Thoracic aorta (tissue), 2 donors: ENCODE measurements at regions not wholly inside any gene's neighbourhood (a gene's known extent, or its start where the extent isn't known, plus 50 kb on each side); places are given as distances from the start of the nearest gene placed in this dataset.
A peak's percentile ranks its signal among the peaks of the same experiment; 100 is the strongest.

Source experiments
- ATAC-seq: fragments of 150-250 bp; one replicate; pipeline ENCODE4 v1.8.0; 2017; ENCODE audit warnings: low read depth; ENCODE audit not compliant: insufficient number of reproducible peaks, low FRiP score
- DNase-seq: peaks from one replicate; pipeline ENCODE4 v3.0.0-alpha.2; 2020; ENCODE audit warnings: low spot score
- H3K27ac ChIP-seq, 2 donors: fragments of 200-600 bp; sonication (generic); 1 replicate in 1 of 2; 2 replicates in 1 of 2; pipeline ENCODE4 v1.5.1; 2016; ENCODE audit warnings: mild to moderate bottlenecking in 2 of 2, moderate library complexity in 2 of 2
- H3K27me3 ChIP-seq: fragments of 200-600 bp; sonication (generic); replicated peaks from 2 replicates; pipeline ENCODE4 v1.6.0; 2016; ENCODE audit warnings: mild to moderate bottlenecking; ENCODE audit not compliant: insufficient read depth
- H3K36me3 ChIP-seq: fragments of 200-600 bp; sonication (generic); one replicate; pipeline ENCODE4 v1.5.1; 2016
- H3K4me1 ChIP-seq, 2 donors: fragments of 200-600 bp; sonication (generic); 1 replicate in 1 of 2; 2 replicates in 1 of 2; pipeline versions ENCODE4 v1.5.1 to v1.6.0; 2016; ENCODE audit warnings: low read depth in 2 of 2, mild to moderate bottlenecking in 1 of 2; ENCODE audit not compliant: control insufficient read depth in 1 of 2
- H3K4me3 ChIP-seq: fragments of 200-600 bp; sonication (generic); 2 replicates; pipeline ENCODE4 v1.5.1; 2016; ENCODE audit warnings: mild to moderate bottlenecking
- H3K9me3 ChIP-seq: fragments of 200-600 bp; sonication (generic); 2 replicates; pipeline ENCODE4 v1.5.1; 2016
- TF ChIP-seq, protein P1 (sequence below): fragments of 200-600 bp; sonication (generic); IDR thresholded peaks from one replicate; pipeline ENCODE4 v1.5.1; 2019; ENCODE audit warnings: antibody characterized with exemption

- no peak for DNase-seq
- no peaks in the 10 kb centered on the region for H3K9me3 ChIP-seq
- TF ChIP-seq, protein P1, sequence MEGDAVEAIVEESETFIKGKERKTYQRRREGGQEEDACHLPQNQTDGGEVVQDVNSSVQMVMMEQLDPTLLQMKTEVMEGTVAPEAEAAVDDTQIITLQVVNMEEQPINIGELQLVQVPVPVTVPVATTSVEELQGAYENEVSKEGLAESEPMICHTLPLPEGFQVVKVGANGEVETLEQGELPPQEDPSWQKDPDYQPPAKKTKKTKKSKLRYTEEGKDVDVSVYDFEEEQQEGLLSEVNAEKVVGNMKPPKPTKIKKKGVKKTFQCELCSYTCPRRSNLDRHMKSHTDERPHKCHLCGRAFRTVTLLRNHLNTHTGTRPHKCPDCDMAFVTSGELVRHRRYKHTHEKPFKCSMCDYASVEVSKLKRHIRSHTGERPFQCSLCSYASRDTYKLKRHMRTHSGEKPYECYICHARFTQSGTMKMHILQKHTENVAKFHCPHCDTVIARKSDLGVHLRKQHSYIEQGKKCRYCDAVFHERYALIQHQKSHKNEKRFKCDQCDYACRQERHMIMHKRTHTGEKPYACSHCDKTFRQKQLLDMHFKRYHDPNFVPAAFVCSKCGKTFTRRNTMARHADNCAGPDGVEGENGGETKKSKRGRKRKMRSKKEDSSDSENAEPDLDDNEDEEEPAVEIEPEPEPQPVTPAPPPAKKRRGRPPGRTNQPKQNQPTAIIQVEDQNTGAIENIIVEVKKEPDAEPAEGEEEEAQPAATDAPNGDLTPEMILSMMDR = no peak
Measured at GRCh38 chr5:167777746-167778145, 513.7 kb upstream of the WWC1 start.

DNA sequence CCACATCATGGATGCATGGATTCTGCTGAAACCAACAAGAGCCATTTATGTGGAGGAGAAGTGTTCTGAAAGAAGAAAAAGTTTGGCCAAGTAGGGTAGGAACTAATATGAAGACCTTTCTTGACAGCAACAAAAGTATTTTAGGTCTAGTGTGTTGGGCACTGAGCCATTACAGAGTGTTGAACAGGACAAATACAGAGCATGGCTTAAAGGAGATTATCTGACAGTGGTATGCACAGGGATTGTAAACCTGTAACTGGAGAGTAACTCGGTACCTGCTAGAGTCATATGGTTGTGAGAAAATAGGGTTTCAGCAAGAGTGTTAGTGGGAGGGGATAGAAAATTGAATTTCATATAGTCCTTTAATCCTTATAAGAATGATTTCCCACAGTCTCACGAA lies 513.2 kb upstream of the WWC1 start:
- Histone ChIP-seq H3K27ac (no peak overlapping the region), H3K4me1 (peaks cover 0 to 13% of the 10 kb centered on the region in 2 donors), H3K4me3 (no peak overlapping the region), H3K36me3 (no peaks in the 10 kb centered on the region), H3K9me3 (no peaks in the 10 kb centered on the region), H3K27me3 (no peaks in the 10 kb centered on the region)
- TF ChIP-seq, protein P1 = no peak
- ATAC-seq (no peak), DNase-seq (no peak)

More at GRCh38 chr5:167777746-167778145, 513.7 kb upstream of the WWC1 start:
- ATAC-seq = no peak
- Histone ChIP-seq H3K27ac (no peak overlapping the region), H3K4me3 (no peak overlapping the region), H3K27me3 (no peaks in the 10 kb centered on the region), H3K36me3 (no peaks in the 10 kb centered on the region), H3K4me1 (peaks cover 0 to 13% of the 10 kb centered on the region in 2 donors)

DNA sequence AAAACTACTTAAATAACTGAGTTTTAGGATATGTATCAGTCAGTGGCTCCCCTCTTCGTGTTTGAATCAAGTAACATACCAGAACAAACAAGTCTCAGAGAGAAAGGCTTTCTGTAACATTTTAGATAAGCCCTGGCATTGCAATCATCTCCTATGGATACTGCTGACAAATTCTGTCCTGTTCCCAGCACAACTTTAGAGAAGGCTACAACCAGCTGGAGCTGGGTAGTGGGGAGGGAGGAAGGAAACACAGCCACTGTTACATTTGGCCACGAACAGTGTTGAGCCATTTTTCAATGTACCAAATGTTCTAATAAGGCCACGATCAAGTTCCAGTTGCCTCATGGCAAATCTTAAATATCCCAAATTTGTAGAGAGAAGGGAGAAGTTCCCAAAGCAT lies 511.8 kb upstream of the WWC1 start:
- Histone ChIP-seq H3K4me3 (no peak overlapping the region), H3K27me3 (no peaks in the 10 kb centered on the region), H3K9me3 (no peaks in the 10 kb centered on the region), H3K27ac (peak overlapping the region; percentile 14 to 33), H3K36me3 (no peaks in the 10 kb centered on the region), H3K4me1 (peaks cover 0 to 13% of the 10 kb centered on the region in 2 donors)
- ATAC-seq = no peak
- no peak for DNase-seq
- TF ChIP-seq, protein P1 = no peak

DNA sequence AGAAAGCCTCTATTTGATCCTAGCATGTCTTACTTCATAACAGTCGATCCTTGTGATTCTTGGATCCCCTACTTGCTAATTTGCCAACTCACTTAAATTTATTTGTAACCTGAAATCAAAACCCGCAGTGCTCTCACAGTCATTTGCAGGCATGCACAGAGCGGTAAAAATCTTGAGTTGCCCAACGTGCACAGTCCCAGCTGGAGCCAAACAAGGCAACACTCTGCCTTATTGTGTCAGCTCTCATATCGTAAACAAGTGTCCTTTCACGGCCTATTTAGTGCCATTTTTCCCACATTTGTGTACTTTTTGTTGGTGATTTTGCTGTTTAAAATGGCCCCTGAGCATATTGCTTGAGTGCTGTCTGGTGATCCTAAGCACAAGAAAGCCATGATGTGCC lies 511.3 kb upstream of the WWC1 start:
- no peaks in the 10 kb centered on the region for H3K36me3 ChIP-seq
- ATAC-seq (no peak), DNase-seq (no peak)
- H3K9me3 ChIP-seq = no peaks in the 10 kb centered on the region
- TF ChIP-seq, protein P1 = no peak
- peaks cover 0 to 13% of the 10 kb centered on the region in 2 donors for H3K4me1 ChIP-seq
- H3K4me3 ChIP-seq = no peak overlapping the region
- peak overlapping the region in 1 of 2 donors; percentile 14 for H3K27ac ChIP-seq
- no peaks in the 10 kb centered on the region for H3K27me3 ChIP-seq

- ATAC-seq = no peak
Measured at GRCh38 chr5:167783145-167783817, 508.2 kb upstream of the WWC1 start.

More at GRCh38 chr5:167783145-167783817, 508.2 kb upstream of the WWC1 start:
- TF ChIP-seq, protein P1 = no peak
- Histone ChIP-seq H3K36me3 (no peaks in the 10 kb centered on the region), H3K4me1 (peaks cover 13 to 26% of the 10 kb centered on the region in 2 donors), H3K9me3 (no peaks in the 10 kb centered on the region), H3K27me3 (no peaks in the 10 kb centered on the region), H3K27ac (no peak overlapping the region), H3K4me3 (no peak overlapping the region)
- DNase-seq = no peak
